SHP77 (cell line): ENCODE measurements at regions not wholly inside any gene's neighbourhood (a gene's known extent, or its start where the extent isn't known, plus 50 kb on each side); places are given as distances from the start of the nearest gene placed in this dataset.
"Not testable (repeated sequence)": the region's sequence is repeated elsewhere in the genome, so short reads cannot be mapped to it uniquely, and the experiment has no call there.

Experiments
- DNase-seq, 2 experiments: peaks; one replicate each; lab custom pipeline; 2025; lab: John Stamatoyannopoulos, UW

DNA sequence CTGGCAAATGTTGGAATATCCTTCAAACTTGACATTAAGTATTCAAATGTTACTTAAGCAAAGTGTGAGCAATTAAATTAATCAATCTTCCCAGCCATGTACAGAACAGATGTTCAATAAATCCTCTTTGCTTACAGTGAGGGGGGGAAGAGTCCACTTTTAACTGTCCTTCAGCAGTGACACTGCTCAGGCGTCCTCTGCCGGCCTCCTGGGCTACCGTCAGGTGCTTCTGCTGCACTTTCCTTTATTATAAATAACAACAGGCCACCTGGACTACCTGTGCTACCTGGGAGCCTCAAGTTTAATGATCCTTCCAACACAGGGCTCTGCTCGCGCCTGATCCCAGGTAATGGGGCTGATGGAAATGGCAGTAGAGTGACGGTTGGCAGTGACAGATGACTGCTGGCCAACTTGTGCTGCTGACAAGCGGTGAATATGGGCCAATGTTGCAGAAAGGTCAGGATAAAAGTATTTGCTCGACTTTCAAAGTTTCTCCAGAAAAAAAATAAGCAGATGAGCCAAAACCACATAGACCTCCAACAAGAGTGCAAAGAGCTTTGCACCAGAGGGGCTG is 460.0 kb upstream of the ZNF507 start:
- DNase-seq = no peak

DNA sequence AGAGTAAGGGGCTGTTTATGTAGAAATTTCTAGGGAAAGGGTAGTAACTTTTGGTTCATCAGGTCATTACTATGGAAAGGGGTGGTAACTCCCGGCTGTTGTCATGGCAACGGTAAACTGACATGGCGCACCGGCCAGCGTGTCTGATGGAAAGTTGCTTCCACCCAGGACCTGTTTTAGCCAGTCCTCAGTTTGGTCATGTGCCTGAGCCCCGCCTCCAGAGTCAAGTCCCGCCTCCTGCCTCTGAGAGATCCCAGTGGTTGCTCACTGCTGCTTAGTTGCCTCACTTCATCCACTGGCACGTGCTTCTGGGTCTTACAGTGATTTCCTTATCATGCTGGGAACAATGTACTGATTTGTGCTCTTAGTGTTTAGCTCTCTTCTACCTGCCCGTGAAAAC is 455.2 kb upstream of the ZNF507 start:
- no peak for DNase-seq

DNA sequence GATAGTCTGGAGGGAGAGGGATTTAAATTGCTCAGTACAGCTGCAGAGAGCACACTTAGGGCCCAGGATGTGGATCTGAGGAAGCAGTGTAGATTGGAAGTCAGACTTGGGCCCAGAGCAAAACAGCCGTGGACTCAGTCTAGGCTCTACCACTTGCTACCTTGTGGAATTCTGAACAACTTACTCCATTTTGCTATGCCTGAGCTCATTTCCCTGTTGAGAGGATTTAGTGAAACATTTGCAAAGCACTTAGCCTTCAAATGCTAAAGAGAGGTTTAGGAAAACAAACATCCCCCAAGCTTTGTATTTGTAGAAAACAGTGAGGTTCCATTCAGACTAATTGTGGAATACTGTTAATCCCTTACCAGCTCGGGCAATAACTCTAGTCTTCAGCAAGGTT is 453.4 kb upstream of the ZNF507 start:
- no peak for DNase-seq

DNA sequence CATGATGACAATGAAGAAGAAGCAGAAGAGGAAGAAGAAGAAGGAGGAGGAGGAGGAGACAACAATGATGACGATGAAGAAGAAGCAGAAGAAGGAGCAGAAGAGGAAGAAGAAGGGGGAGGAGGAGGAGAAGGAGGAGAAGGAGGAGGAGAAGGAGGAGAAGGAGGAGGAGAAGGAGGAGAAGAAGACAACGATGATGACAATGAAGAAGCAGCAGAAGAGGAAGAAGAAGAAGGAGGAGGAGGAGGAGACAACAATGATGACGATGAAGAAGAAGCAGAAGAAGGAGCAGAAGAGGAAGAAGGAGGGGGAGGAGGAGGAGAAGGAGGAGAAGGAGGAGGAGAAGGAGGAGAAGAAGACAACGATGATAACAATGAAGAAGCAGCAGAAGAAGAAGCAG is 451.9 kb upstream of the ZNF507 start:
- DNase-seq = not testable (repeated sequence)

DNA sequence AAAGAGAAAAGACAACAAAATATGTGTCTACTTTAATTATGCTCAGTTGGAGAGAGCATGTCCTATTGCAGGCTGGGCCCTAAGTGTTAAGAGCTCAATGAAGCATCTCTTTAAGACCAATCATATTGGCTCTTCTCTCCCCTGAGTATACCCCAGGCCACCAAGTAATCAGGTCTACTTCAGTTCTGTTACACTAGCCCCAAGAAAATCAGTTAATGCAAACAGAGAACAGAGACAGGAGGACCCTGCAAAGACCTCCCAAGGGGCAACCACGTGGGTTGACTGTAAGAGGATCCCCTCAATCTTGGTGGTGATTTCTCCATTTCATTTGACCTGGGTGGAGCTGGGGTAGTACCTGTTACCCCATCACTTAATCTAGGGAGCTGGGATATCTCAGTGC is 451.0 kb upstream of the ZNF507 start:
- no peak for DNase-seq

DNA sequence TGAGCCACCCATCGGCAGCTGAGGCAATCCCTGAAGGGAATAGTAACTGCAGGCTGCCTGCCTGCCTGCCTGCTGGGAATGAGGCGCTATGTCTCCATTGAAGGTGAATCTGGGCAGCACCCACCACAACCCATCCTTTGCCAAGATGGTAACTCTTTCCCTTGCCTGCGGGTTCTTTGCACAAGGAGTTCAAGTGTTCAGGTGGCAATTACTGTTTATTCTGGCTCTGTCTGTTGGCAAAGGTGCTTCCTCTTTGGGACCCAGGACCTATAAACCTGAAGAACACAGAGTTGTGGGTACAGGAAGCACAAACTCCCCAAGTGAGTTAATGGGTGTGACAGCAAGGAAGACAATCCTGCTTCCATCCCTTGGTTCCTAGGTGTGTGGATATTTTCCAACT is 448.1 kb upstream of the ZNF507 start:
- no peak for DNase-seq

DNA sequence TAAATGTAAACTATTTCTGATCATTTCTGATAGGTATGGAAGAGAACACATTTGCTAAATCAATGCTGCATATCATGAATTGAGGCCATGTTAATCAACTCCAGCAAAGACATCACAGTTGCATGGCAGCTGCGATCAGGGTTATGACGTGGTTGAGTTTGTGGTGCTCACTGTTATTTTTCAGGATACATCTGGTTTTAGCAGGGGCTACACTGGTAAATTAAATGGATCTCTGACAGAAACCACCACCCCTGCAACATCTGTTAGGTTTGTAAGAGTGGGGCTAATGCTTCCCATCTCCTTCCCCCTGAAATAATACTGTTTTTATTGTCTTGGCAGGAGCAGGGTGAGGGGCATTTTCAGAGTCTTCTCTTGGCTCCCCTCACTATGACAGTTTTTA is 444.4 kb upstream of the ZNF507 start:
- DNase-seq = no peak

DNA sequence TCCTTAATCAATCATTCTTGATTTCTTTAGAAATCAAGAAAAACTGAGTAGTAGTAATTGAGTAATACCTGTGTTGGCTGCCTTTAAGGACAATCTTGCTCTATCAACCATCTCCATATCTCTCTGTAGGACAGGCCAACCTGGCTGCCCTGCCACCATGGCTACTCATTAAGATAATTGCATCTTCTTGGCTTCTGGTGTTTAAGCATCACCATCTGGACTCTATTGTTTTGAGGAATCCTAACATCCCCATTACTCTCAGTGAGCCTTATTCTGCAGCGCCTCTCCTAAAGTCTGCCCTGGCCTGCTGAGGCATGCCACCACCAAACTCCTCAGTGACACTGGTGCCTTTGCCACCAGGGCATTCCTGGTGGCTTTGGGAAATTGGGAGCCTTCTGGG is 442.6 kb upstream of the ZNF507 start:
- DNase-seq = no peak

DNA sequence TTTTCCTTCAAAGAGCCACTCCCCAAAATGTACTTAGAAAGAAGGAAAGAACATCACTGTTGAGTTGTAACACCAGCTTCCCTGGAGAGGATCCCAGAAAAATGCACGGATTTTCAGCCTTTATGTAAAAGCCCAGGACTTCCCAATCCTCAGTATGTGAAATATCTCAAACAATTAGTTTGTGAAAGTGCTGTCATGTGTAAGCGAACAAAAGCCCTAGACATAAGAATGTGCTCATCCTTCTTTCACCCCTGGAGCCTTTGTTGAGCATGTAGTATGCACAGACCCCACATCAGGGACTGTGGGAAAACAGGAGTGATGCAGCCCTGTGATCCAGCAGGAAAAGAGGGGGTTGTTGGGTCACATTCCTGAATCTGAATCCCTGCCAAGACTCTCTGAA is 441.4 kb upstream of the ZNF507 start:
- no peak for DNase-seq

DNA sequence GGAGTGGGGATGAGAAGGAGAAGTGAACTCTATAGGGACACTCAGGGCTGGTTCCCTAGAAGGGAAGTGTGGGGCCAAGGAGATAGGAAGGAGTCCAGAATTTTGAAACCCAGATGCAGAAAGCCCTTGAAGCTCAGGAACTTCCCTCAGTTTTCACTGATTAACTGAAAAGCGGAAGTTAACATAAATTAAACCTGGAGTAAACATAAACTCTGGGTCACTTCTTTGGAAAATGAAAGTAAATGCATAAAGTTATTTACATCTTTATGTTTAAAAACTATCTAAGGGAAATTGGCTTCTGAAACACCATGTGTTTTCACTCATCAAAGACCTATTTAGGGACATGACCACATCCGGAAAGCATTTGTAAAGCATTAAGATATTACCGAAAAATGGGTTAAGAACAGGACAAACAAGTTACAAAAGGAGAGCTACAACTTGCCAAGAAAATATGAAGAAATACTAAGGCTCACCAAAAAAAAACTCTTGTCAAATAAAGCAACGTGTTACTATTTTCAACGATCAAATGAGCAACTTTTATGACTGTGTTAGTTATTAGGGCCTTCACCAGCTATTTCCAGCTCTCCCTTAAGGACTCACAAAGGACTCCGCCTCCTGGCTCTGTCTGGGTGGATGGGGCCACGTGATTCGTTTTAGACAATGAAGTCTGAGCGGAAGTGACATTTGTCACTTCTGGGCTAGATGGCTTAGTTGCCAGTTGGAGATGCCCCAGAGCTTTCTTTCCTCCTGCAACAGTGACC is 439.1 kb upstream of the ZNF507 start:
- no peak for DNase-seq

DNA sequence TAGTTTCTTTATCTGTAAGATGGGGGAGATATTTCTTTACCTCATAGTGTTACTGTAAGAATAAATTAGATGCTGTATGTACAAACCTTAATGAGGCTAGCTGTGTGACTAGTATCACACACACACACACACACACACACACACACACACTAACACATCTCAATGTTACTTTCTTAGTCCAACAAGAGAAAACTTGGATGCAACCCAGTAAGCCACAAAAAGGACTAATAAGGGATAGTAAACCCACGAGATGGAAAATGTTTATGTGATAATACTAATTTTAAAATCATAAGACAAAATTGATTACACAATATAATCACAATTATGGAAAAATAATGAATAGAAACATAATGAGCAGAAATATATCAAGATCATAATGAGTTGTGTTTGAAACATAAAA is 437.7 kb upstream of the ZNF507 start:
- no peak for DNase-seq

DNA sequence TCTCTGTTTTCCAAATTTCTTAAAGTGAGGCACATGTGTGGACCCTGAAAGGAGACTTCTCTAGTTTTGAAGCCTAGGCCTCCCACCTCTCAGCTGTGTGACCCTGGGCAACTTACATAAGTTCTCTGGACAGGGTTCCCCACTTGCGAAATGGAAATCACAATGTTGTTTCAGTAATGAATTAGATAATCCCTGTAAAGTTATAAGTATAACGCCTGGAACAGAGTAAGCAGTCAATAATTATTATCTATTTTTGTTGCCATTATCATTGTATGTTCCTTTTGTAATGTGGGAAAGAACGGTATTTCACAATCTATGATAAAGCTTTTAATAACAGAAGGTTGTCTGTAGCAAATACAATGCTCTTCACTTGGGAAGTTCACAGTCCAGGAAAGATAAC is 437.3 kb upstream of the ZNF507 start:
- DNase-seq = no peak

DNA sequence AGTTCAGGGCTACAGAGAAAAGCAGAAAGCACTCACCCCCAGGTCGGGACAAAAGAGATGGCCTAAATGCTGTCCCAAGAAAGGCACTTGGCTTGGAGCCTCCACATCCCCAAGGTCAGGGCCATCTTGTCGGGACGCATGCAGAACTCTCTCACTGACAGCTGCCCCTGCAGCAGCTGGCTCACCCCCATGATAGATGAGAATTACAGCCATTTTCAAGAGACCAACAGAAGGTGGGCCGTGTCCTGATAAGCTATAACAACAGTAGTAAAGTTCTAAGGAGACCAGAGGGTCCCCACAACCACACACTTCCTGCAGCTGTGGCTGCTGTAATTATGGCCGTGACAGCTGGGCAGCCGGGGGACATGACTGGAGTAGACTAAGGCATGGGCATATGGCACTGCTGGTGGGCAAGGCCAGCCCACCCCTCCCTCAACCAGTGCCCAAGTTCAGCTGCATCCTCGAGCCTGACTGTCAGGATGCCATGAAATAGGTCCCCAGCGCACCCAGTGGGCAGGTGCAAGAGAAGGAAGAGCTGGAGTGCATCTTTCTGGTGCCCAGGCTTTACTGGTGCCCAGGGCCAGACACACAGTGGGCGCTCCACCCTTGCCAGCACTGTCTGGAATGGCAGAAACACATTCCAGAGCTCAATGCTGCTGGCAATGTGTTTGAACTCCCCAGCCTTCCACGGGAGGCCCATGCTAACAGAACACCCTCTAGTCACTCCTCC is 436.7 kb upstream of the ZNF507 start:
- no peak for DNase-seq

DNA sequence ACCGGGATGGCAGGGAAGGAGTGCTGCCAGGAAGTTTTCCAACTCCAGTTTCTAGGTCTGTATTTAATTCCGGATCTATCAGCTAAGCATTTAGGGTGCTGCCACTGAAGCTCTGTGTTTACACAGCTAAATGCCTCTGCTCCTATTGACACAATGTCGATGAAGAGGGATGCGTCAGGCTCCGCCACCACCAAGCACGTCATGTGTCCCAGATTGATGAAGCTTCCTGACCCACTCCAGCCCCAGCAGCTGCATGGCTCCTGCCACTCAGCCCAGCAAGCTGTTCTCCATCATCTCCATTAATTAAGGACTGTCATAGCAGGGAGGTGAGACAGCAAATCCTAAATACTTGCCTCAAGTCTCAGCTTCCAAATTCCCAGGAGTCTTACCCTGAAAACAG is 435.2 kb upstream of the ZNF507 start:
- peak; percentile 67 to 68 for DNase-seq

DNA sequence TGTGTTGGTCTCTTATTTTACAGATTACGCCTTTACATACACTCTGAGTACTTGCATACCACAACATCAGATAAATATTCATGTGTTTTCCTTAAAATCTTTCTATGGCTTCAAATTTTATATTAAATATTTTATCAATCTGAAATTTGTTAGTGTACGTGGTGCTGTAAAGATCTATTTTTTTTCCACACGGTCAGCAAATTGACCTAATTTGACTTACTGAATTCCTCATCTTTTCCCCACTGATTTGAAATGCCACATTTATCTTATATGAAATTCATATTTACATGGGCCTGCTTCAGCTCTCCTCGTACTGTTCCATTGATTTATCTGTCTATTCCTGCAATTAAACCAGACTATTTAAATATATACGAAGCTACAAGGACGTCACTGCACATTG is 433.8 kb upstream of the ZNF507 start:
- DNase-seq = no peak

DNA sequence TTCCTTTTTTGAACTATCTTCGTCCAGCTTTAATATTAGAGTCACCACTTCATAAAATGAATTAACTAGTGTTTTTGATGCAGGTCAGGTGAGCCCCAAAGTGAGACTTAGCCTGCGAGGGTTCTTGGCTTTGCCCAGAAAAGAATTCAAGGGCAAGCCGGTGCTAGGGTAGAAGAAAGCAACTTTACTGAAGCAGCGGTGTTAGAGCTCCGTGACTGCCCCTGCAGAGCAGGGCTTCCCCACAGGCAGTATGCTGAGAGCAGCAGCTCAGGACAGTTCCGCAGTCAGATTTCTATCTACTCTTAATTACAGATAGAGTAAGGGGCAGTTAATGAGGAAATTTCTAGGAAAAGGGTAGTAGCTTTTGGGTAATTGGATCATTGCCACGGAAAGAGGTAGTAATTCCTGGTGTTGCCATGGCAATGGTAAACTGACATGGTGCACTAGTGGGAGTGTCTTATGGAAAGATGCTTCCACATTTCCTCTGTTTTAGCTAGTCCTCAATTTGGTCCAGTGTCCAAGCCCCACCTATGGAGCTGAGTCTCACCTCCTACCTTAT is 432.2 kb upstream of the ZNF507 start:
- no peak for DNase-seq

DNA sequence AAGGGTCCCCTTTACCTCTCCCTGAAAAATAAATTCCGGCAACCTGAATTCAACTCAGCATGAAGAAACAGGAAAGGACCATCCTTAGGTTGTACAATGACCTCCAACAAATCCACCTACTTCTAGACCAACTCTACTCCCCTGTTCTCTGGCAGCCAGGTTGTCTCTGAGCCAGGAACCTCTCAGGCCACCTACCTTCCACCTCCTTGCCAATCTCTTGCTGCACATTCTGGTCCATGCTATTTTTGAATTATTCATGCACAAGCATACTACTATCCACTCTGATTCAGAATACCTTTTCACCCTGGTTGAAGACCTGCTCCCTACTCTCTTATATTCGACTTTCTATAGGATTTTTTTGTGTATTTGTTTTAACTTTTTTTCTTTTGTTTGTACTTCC is 415.0 kb upstream of the ZNF507 start:
- no peak for DNase-seq

DNA sequence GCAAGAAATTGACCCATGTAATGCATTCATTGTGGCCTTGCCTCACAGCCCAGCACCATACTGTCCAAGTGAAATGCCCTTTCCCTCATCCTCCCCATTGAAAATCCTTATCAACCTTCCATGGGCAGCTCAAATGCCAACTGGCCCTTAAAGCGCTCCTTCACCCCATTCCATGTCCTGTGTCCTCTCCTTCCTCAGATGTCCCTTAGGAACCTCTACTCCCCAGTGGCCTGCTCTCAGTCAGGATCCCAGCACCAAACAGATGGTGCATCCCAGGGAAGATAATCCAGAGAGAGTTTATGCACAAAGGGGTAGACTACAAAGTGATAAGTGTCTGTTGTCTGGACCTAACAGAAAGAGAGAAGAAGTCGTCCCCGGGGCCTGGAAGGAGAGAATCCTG is 407.4 kb upstream of the ZNF507 start:
- DNase-seq = no peak

DNA sequence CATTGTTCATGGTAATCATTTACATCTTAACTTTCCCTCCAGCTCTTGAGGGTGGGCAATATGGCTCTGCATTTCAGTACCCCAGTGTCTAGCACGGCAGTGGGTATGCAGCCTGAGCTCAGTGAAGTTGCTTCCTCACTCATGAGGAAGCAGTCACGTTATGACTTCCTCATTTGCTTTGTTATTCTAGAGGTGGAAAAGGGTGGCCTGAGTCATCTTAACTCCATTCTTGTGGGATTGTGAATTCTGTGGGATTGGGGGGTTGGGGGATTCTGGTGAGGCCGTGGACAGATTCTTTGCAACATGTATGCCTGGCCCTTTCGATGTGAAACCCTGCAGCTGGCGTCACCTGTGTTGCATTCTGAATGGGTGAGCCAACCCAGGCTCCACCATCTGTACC is 406.7 kb upstream of the ZNF507 start:
- DNase-seq = no peak

DNA sequence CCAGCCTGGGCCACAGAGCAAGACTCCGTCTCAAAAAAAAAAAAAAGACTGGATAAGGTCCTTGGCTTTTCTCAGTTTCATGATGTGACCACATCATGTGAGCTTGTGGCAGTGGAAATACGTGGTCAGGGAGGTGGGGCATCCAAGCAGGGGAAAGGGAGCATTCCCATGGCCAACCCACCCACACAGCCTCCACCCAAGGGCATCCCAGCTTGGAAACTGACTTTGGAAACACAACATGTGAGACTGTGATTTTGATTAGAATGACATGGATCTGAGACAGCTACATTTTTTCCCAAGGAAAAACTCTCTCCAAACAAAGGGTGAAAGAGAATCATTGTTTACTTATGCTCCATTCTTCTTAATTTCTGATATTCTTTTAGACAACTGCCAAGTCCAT is 405.0 kb upstream of the ZNF507 start:
- DNase-seq = no peak

DNA sequence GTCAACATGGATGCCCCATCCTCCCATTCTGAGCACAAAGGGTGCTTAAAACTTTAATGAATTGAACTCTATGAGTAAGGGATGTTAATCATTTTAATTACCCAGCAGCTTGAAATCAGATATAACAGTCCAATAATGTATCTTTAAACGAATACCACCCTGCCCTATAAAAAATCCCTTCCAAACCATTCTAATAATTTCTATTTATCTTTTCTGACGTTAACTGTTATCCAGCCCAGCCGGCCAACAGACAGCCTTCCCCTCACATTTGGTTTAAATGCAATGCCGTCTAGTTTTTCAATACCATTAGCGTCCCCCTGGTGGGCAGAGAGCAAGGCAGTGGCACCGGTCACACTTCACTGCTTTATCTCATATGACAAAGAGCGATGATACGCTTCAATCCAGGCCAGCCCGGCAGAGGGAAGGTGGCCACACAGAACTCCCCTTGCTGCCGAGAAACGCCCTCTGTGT is 402.2 kb upstream of the ZNF507 start:
- DNase-seq = peak in 1 of 2 experiments; percentile 34

DNA sequence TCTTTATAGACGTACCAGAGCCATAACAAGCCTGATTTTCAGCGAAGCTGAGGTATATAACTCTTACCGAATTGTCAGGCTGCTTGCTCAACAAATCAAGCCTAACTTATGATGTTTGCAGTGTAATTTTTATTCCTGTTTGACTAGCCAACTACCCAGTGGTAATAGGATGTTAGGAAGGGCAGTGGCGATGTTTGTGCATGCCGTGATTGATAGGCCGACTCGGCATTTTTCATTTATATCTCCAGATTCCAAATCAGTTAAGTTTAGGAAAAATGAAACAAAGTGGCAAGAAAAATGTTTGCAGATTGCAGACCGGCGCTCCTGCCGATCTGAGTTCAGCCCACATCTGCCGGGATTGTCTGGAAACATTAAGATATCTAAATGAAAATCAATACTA is 401.6 kb upstream of the ZNF507 start:
- no peak for DNase-seq

DNA sequence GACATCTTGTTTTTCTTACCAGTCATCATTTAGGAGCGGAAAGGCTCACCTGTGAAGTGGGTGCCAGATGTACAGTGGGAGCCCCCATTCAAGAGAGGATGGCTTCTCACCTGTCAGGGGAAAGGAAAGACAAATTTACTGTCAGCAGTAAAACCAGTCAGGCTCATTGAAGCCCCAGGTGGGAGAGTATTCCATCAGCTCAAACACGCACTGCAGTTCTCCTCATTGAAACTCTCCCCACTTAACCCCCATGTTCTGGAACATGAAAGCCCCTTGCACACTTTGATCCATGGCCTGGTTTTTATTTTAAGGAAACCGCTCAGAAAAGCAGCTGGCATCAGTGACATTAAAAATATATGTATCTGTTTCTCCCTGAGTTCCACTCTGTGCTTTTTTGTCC is 401.1 kb upstream of the ZNF507 start:
- no peak for DNase-seq
